HG03342 (cell line): ENCODE measurements at regions not wholly inside any gene's neighbourhood (a gene's known extent, or its start where the extent isn't known, plus 50 kb on each side); places are given as distances from the start of the nearest gene placed in this dataset.
A peak's percentile ranks its signal among the peaks of the same experiment; 100 is the strongest.
"Not testable (repeated sequence)": the region's sequence is repeated elsewhere in the genome, so short reads cannot be mapped to it uniquely, and the experiment has no call there.

Experiments
- ATAC-seq: cut with Tn5 transposase; IDR thresholded peaks from one replicate; pipeline ENCODE4 v1.9.1; 2021; ENCODE audit warnings: mild to moderate bottlenecking, moderate library complexity; ENCODE audit not compliant: unreplicated experiment

- ATAC-seq = no peak
Measured at GRCh38 chr2:186947516-186947915, 98.5 kb upstream of the ZSWIM2 start.

GRCh38 chr2:186946896-186947467 lies 98.0 kb upstream of the ZSWIM2 start:
- ATAC-seq = no peak

GRCh38 chr2:186941853-186942252 lies 92.9 kb upstream of the ZSWIM2 start:
- ATAC-seq = no peak

GRCh38 chr2:186940463-186940862 lies 91.5 kb upstream of the ZSWIM2 start:
- no peak for ATAC-seq

- no peak for ATAC-seq
Measured at GRCh38 chr2:186934420-186934819, 85.5 kb upstream of the ZSWIM2 start.

- ATAC-seq = no peak
Measured at GRCh38 chr2:186927867-186928191, 78.9 kb upstream of the ZSWIM2 start.

- no peak for ATAC-seq
Measured at GRCh38 chr2:186927185-186927866, 78.4 kb upstream of the ZSWIM2 start.

GRCh38 chr2:186925514-186925913 lies 76.5 kb upstream of the ZSWIM2 start:
- ATAC-seq = no peak

GRCh38 chr2:186922316-186922715 lies 73.3 kb upstream of the ZSWIM2 start:
- not testable (repeated sequence) for ATAC-seq

- no peak for ATAC-seq
Measured at GRCh38 chr2:186919296-186919695, 70.3 kb upstream of the ZSWIM2 start.

GRCh38 chr2:186918495-186918894 lies 69.5 kb upstream of the ZSWIM2 start:
- ATAC-seq = no peak

GRCh38 chr2:186917866-186918265 lies 68.9 kb upstream of the ZSWIM2 start:
- no peak for ATAC-seq

GRCh38 chr2:186913870-186914269 lies 64.9 kb upstream of the ZSWIM2 start:
- peak; percentile 98 for ATAC-seq

- no peak for ATAC-seq
Measured at GRCh38 chr2:186912979-186913378, 64.0 kb upstream of the ZSWIM2 start.

GRCh38 chr2:186911551-186912085 lies 62.6 kb upstream of the ZSWIM2 start:
- ATAC-seq = no peak

- no peak for ATAC-seq
Measured at GRCh38 chr2:186910996-186911395, 62.0 kb upstream of the ZSWIM2 start.

- ATAC-seq = no peak
Measured at GRCh38 chr2:186909095-186909494, 60.1 kb upstream of the ZSWIM2 start.

GRCh38 chr2:186907897-186908296 lies 58.9 kb upstream of the ZSWIM2 start:
- no peak for ATAC-seq

- ATAC-seq = no peak
Measured at GRCh38 chr2:186903216-186903615, 54.2 kb upstream of the ZSWIM2 start.
